ENCODE measurements at regions not wholly inside any gene's neighbourhood (a gene's known extent, or its start where the extent isn't known, plus 50 kb on each side); places are given as distances from the start of the nearest gene placed in this dataset.

GRCh38 chr4:148800940-148801339 lies 358.7 kb upstream of the NR3C2 start:
- Histone ChIP-seq H3K9me3 (ENCODE audit: low read length) (peaks cover 48% of the 10 kb centered on the region), H3K27me3 (ENCODE audit: control insufficient read depth in 1 of 2, insufficient read depth in 2 of 2, low read length in 2 of 2) (no peaks in the 10 kb centered on the region), H3K4me1 (ENCODE audit: insufficient read depth, low read length) (no peaks in the 10 kb centered on the region), H4K20me1 (ENCODE audit: insufficient read depth, low read length) (no peaks in the 10 kb centered on the region), H3K27ac (ENCODE audit: extremely low read length, insufficient read depth, low read length) (no peak overlapping the region), H2AFZ (ENCODE audit: low read length) (no peak overlapping the region), H3K36me3 (replicated peaks in 1 of 2; ENCODE audit: control insufficient read depth in 1 of 2, insufficient read depth in 2 of 2, low read length in 2 of 2) (no peaks in the 10 kb centered on the region), H3K79me2 (ENCODE audit: insufficient read depth, low read length) (no peaks in the 10 kb centered on the region), H3K4me3 (replicated peaks in 1 of 3; ENCODE audit: insufficient read depth in 1 of 3, low read depth in 2 of 3, low read length in 3 of 3) (no peak overlapping the region), H3K4me2 (ENCODE audit: low read depth, low read length) (no peak overlapping the region), H3K9ac (ENCODE audit: insufficient read depth, low read depth, low read length) (no peak overlapping the region)
- in situ Hi-C loops (cut with HindIII; ENCODE audit: extremely low pct_ligation_motif_present, low pct_unique_long_range_greater_than_20kb): no loop called here
- no peak for TF ChIP-seq GATA4 (IDR thresholded peaks at IDR 0.05; ENCODE audit: borderline replicate concordance, low read depth)
- no peak for TF ChIP-seq RFX1 (IDR thresholded peaks at IDR 0.05)
- no peak for TF ChIP-seq ZBTB26 (CRISPR knock-in tag; IDR thresholded peaks at IDR 0.05; ENCODE audit: borderline replicate concordance)
- no peak for TF ChIP-seq PAF1 (CRISPR knock-in tag; IDR thresholded peaks at IDR 0.05)
- TF ChIP-seq FOXC1 (CRISPR knock-in tag; IDR thresholded peaks at IDR 0.05; ENCODE audit: borderline replicate concordance): no peak
- no peak for TF ChIP-seq MNT (IDR thresholded peaks at IDR 0.05)
- TF ChIP-seq HES4 (CRISPR knock-in tag; IDR thresholded peaks at IDR 0.05; ENCODE audit: borderline replicate concordance): no peak
- 0% methylated on average over 4 of the region's 4 CpGs for WGBS (ENCODE audit: low lambda C conversion rate)
- FAIRE-seq: no peak
- no peak for ATAC-seq
- BruUV-seq (replicated peaks): no TSS peak
- intact Hi-C loops (cut with micrococcal nuclease; ENCODE audit: unreplicated experiment): no loop called here
- DNase-seq (ENCODE audit: low spot score): no peak
- ChIA-PET CTCF (ENCODE audit: low intra/inter-chr PET ratio, low total read pairs) (no interaction called here), POLR2A (no interaction called here)

All from HepG2 (cell line).